Breast epithelium (tissue), 3 donors: ENCODE measurements at regions not wholly inside any gene's neighbourhood (a gene's known extent, or its start where the extent isn't known, plus 50 kb on each side); places are given as distances from the start of the nearest gene placed in this dataset.

Source experiments
- POLR2A ChIP-seq: fragments of 450-650 bp; IDR thresholded peaks from one replicate; pipeline ENCODE4 v1.6.1; 2016; ENCODE audit warnings: antibody characterized with exemption, mild to moderate bottlenecking, moderate library complexity
- TF ChIP-seq, protein P1 (sequence below), 3 donors: fragments of 450-650 bp; IDR thresholded peaks; one replicate each; pipeline ENCODE4 v1.5.1; 2016 to 2017; ENCODE audit warnings: antibody characterized with exemption in 3 of 3, mild to moderate bottlenecking in 3 of 3, moderate library complexity in 3 of 3

DNA sequence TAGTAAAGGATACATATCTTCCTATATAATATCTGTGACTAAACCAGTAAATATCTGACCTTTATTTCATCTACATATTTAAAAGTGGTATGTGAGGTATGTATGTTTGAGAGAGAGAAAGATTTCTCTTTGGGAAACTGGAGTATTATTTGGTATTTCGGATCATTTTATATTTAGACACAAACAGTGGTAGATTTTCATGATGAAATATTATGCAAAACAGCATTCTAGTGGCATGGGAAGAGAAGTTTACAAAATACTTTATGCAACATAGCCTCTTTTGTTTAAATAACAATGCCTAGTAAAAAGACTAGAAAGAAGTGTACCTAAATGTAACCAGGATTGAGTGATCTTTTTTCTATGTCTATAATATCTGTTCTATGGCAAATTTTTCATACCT lies 98.6 kb upstream of the TMEM168 start:
- TF ChIP-seq, protein P1, sequence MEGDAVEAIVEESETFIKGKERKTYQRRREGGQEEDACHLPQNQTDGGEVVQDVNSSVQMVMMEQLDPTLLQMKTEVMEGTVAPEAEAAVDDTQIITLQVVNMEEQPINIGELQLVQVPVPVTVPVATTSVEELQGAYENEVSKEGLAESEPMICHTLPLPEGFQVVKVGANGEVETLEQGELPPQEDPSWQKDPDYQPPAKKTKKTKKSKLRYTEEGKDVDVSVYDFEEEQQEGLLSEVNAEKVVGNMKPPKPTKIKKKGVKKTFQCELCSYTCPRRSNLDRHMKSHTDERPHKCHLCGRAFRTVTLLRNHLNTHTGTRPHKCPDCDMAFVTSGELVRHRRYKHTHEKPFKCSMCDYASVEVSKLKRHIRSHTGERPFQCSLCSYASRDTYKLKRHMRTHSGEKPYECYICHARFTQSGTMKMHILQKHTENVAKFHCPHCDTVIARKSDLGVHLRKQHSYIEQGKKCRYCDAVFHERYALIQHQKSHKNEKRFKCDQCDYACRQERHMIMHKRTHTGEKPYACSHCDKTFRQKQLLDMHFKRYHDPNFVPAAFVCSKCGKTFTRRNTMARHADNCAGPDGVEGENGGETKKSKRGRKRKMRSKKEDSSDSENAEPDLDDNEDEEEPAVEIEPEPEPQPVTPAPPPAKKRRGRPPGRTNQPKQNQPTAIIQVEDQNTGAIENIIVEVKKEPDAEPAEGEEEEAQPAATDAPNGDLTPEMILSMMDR (IDR thresholded peaks at IDR 0.05): no peak
- TF ChIP-seq POLR2A: no peak
